Esophagus (tissue), 2 donors: ENCODE measurements at regions not wholly inside any gene's neighbourhood (a gene's known extent, or its start where the extent isn't known, plus 50 kb on each side); places are given as distances from the start of the nearest gene placed in this dataset.

Source experiments
- H3K27ac ChIP-seq, 2 donors: one replicate each; pipeline ENCODE4 v1.5.1; 2013; ENCODE audit warnings: low read depth in 2 of 2, mild to moderate bottlenecking in 2 of 2, inconsistent platforms in 1 of 2, low read length in 1 of 2, moderate library complexity in 1 of 2
- H3K27me3 ChIP-seq, 2 donors: one replicate each; pipeline ENCODE4 v1.6.1; 2013; ENCODE audit warnings: low read length in 2 of 2, control low read depth in 1 of 2, mild to moderate bottlenecking in 1 of 2; ENCODE audit not compliant: insufficient read depth in 2 of 2, control insufficient read depth in 1 of 2
- H3K36me3 ChIP-seq, 2 donors: one replicate each; pipeline ENCODE4 v1.6.1; 2013; ENCODE audit warnings: low read length in 1 of 2; ENCODE audit not compliant: control insufficient read depth in 2 of 2, insufficient read depth in 2 of 2
- H3K4me1 ChIP-seq, 2 donors: one replicate each; pipeline ENCODE4 v1.6.1; 2013; ENCODE audit warnings: low read length in 1 of 2; ENCODE audit not compliant: control insufficient read depth in 2 of 2, insufficient read depth in 2 of 2
- H3K4me3 ChIP-seq, 2 donors: one replicate each; pipeline ENCODE4 v1.5.1; 2013; ENCODE audit warnings: low read length in 2 of 2, mild to moderate bottlenecking in 2 of 2, low read depth in 1 of 2, moderate library complexity in 1 of 2
- H3K9me3 ChIP-seq, 2 donors: one replicate each; pipeline ENCODE4 v1.6.1; 2013; ENCODE audit warnings: mild to moderate bottlenecking in 2 of 2, low read depth in 1 of 2, low read length in 1 of 2, moderate library complexity in 1 of 2; ENCODE audit not compliant: control insufficient read depth in 2 of 2, insufficient read depth in 1 of 2
- WGBS, 2 donors: extraction: QIAGEN DNeasy Blood & Tissue Kit; methylation state at CpG; one replicate each; pipeline ENCODE4 v1.1.7; 2013; 5-methylcytosine and 5-hydroxymethylcytosine counted together
- donor health status: healthy with polysubstance abuse.
- donor health status: Bipolar disorder and iron deficiency.

DNA sequence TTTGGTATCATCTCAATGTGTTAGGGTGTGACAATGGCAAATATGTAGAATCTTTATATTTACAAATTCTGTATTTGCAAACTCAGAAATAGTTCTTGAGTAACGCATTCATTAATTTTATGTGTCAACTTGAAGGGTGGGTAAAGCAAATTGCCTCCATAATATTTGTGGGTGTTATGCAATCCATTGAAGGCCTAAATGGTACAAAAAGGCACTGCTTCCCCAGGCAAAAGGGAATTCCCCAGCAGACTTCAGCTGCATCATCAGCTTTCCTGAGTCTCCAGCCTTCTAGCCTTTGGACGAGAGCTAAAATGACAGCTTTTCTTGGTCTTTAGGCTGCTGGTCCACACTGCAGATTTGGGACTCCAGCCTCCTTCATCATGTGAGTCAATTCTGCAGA is 292.2 kb upstream of the PCDH7 start:
- 62 to 70% methylated on average over 2 of the region's 2 CpGs for WGBS, 2 donors
- Histone ChIP-seq H3K4me3 (no peak overlapping the region), H3K27ac (no peak overlapping the region), H3K36me3 (no peaks in the 10 kb centered on the region), H3K9me3 (peaks cover 0 to 3% of the 10 kb centered on the region in 2 donors), H3K27me3 (no peaks in the 10 kb centered on the region), H3K4me1 (no peaks in the 10 kb centered on the region)

DNA sequence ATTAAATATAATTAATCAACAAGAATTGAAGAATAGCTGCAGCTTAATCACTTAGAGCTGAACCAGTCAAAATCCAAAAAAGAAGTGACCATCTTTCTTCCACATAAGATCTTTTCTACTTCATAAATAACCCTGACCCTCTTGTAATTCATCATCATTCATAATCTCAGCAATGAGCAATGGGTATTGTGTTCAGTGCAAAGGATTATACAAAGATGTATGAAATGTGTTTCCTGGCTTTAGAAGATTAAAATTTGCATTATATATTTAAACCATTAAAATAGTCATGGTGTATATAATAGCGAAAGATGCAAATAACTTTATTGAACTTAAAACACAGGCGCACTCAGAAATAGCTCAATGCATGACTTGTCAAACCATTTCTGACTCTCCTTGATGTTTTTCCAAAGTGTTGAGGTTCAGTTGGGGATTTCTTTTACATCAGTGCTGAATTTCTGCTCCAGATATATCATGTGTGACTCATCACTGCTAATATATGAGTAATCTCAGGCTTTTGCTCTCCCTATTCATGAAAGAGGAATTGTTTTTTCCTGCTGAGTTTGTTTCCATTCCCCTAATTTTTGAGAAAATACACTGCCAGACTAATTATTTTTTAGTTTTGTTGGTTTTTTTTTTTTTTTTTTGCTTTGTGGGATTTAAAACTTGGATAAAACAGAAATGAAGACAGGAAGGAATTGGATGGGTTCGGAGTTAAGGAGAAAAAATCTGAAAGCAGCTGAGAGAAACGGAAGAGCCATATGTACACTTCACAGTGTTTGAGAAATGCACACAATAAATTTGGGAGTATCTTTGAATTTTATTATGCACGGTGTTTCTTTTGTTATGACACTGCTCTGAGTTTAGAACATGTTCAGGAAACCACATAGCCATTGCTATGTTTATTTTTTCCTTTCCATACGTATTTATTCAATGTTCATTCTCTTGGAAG is 290.1 kb upstream of the PCDH7 start:
- no peak overlapping the region for H3K27ac ChIP-seq
- no peaks in the 10 kb centered on the region for H3K36me3 ChIP-seq
- H3K4me3 ChIP-seq, result no peak overlapping the region
- H3K27me3 ChIP-seq, result no peaks in the 10 kb centered on the region
- WGBS, 2 donors, result 49 to 65% methylated on average over 6 of the region's 6 CpGs
- no peaks in the 10 kb centered on the region for H3K4me1 ChIP-seq
- H3K9me3 ChIP-seq, result no peaks in the 10 kb centered on the region

DNA sequence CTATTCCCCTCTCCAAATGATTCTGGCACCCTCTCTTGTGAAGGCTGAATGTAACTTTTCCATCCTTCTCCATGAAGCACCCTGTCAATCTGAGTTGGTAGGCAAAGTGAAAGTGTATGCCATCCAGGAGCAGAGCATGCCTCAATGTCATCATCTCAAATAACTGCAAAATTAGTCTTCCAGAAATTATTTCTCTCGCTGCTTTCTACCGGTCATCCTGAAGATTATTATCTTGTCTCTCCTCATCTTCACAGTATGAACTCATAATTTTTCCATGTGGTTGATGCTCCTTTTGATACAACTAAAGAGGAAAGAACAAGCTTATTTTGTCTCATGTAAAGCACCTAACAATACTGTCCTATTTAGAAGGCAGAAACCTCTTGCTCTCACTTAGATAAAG is 285.5 kb upstream of the PCDH7 start:
- WGBS, 2 donors, result 46 to 47% methylated on average over 2 of the region's 2 CpGs
- H3K27ac ChIP-seq, result no peak overlapping the region
- no peaks in the 10 kb centered on the region for H3K36me3 ChIP-seq
- H3K4me3 ChIP-seq, result no peak overlapping the region
- no peaks in the 10 kb centered on the region for H3K4me1 ChIP-seq
- no peaks in the 10 kb centered on the region for H3K27me3 ChIP-seq
- no peaks in the 10 kb centered on the region for H3K9me3 ChIP-seq

DNA sequence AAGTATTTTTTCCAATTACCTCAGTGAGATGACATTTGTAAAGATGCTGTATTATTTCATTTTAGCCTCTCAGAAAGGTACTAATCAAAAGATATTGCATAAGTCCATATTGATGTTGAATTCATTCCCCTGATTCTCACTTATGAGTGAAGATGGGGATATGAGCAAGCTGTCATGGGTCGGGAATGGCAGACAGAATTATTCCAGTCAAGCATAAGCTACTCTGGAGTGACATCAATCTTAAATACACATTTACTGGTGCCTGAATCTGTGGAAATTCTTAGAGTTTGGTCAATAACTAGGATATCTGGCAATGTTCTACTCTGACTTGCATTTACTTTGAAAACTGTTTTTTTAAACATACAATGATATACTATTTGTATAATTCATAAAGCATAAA is 283.8 kb upstream of the PCDH7 start:
- WGBS, 2 donors, result 61 to 76% methylated on average over 1 of the region's 1 CpG
- Histone ChIP-seq H3K36me3 (no peaks in the 10 kb centered on the region), H3K4me3 (no peak overlapping the region), H3K27ac (no peak overlapping the region), H3K4me1 (no peaks in the 10 kb centered on the region), H3K9me3 (no peaks in the 10 kb centered on the region), H3K27me3 (no peaks in the 10 kb centered on the region)

DNA sequence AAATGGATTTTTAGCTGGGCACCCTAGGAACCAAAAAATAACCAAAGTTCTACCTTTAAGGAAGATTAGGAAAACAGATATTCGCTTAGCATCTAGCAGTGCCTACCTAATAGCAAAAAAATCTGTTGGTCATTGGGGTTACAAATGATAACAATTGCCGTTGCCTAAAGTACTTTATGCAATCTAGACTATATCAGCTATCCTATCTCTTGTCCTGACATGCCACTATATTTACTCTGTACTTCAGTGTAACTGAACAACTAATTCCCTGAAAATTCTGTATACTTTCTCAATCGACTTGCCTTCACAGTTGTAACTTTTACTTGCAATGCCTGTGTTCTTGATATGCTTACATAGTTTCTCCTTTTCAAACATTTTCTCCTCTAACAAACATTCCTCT is 282.9 kb upstream of the PCDH7 start:
- H3K4me1 ChIP-seq, result no peaks in the 10 kb centered on the region
- no peak overlapping the region for H3K4me3 ChIP-seq
- H3K9me3 ChIP-seq, result no peaks in the 10 kb centered on the region
- H3K27ac ChIP-seq, result no peak overlapping the region
- no peaks in the 10 kb centered on the region for H3K27me3 ChIP-seq
- WGBS, 2 donors, result 46 to 54% methylated on average over 3 of the region's 3 CpGs
- H3K36me3 ChIP-seq, result no peaks in the 10 kb centered on the region

DNA sequence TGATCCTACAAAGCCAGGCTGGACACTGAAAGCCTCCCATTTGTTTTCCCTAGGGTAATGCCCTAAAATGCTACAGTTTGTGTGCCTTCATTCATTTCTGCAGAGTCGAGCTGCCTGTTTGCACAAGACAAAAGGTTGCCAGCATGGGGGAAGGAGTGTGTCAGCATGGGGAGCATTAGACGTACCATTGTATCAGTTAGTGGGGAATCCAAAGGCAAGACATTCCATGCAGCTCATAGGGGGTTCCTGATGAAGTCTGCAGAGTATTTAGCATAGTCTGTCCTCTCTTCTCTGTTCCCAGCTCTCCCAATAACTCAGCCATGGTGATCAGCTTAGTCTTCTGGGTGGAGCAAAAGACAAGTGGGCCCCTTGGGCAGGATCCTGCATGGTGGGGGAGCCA is 276.9 kb upstream of the PCDH7 start:
- Histone ChIP-seq H3K27ac (no peak overlapping the region), H3K4me3 (no peak overlapping the region), H3K36me3 (no peaks in the 10 kb centered on the region), H3K9me3 (peaks cover 0 to 2% of the 10 kb centered on the region in 2 donors), H3K27me3 (no peaks in the 10 kb centered on the region), H3K4me1 (no peaks in the 10 kb centered on the region)
- whole genome bisulfite sequencing, 2 donors, result 47 to 48% methylated on average over 2 of the region's 2 CpGs

DNA sequence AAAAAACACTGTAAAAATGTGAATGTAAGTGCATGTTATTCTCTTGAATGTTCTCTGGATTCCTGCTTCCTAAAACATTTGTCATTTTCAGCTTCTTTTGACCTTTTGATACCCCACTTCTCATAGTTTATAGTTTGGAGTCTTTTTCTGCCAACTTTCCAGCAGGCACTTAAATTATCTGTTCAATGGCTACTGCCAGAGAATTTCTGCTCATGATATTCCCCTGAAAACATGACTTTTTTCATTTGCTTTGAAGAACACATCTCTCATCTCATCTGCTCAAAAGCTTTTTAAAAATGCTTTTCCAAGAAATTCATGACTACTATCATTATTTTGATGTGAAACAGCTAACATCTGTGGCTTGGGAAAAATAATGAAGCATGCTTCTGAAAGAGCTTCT is 269.7 kb upstream of the PCDH7 start:
- no peaks in the 10 kb centered on the region for H3K4me1 ChIP-seq
- no peaks in the 10 kb centered on the region for H3K36me3 ChIP-seq
- H3K4me3 ChIP-seq, result no peak overlapping the region
- no peaks in the 10 kb centered on the region for H3K27me3 ChIP-seq
- H3K9me3 ChIP-seq, result no peaks in the 10 kb centered on the region
- no peak overlapping the region for H3K27ac ChIP-seq

DNA sequence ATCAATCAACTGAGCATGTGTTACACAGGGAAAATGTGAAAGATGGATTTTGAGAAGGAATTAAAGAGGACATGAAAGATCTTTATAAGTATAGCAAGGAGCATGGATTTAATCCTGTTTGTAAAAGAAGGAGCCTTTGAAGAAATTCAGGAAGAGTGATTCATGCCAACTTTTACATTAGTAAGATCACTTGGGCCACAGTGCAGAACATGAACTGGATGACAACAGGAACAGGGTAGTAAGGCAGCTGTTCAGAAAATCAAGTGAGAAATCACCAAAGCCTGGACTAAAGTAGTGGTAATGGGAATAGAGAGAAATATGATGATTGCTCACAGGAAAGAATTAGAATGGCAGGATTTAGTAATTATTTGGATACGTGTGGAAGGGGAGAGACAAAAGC is 265.7 kb upstream of the PCDH7 start:
- Histone ChIP-seq H3K9me3 (no peaks in the 10 kb centered on the region), H3K4me3 (no peak overlapping the region), H3K27me3 (no peaks in the 10 kb centered on the region), H3K27ac (no peak overlapping the region), H3K36me3 (no peaks in the 10 kb centered on the region), H3K4me1 (no peaks in the 10 kb centered on the region)
- 66 to 97% methylated on average over 1 of the region's 1 CpG for WGBS, 2 donors

DNA sequence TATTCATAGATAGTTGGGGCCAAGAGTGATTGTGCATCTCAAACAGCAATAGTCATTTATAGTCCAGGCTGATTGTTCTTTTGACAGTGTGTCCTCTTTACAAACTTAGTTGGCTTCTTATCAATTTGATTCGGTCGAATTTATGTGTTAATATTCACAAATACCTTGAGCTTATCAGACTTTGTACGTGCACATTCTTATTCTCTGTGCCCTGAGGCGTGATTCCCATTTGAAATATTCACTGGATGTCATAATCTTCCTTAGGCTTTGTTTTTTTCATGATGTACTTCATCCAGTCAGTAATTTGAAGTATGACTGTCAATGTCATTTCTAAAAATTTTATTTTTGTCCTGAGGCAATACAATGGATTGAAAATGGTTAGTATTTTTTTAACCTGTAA is 263.5 kb upstream of the PCDH7 start:
- Histone ChIP-seq H3K9me3 (no peaks in the 10 kb centered on the region), H3K27me3 (no peaks in the 10 kb centered on the region), H3K4me1 (no peaks in the 10 kb centered on the region), H3K36me3 (no peaks in the 10 kb centered on the region), H3K27ac (no peak overlapping the region), H3K4me3 (no peak overlapping the region)
- WGBS, 2 donors, result 53 to 62% methylated on average over 4 of the region's 4 CpGs

DNA sequence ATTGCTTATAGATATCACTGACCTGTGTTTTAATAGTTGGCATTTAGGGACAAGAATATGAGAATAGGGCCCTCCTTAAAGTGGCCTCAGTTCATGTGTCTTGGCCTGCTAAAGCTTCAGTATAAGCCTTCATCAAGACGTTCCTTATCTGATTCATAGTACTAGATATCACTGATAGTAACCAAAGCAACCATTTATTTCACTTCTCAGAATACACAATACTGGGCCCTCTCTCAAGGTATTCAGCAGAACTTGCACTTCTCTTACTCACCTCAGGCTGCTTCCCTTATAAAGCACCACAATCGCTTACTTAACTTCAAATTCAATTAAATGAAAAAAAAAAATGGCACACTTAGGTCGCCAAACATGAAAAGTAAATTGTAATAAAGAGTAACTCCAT is 259.4 kb upstream of the PCDH7 start:
- Histone ChIP-seq H3K27ac (no peak overlapping the region), H3K9me3 (no peaks in the 10 kb centered on the region), H3K27me3 (no peaks in the 10 kb centered on the region), H3K4me1 (no peaks in the 10 kb centered on the region), H3K36me3 (no peaks in the 10 kb centered on the region), H3K4me3 (no peak overlapping the region)
- 58 to 69% methylated on average over 3 of the region's 3 CpGs for WGBS, 2 donors
